Glutamatergic neuron (in vitro differentiated cells): ENCODE measurements at regions not wholly inside any gene's neighbourhood (a gene's known extent, or its start where the extent isn't known, plus 50 kb on each side); places are given as distances from the start of the nearest gene placed in this dataset.

ENCODE experiments used
- DNase-seq: peaks from one replicate; pipeline ENCODE4 v3.0.0; 2022
- H3K27ac Mint-ChIP-seq: one replicate; pipeline ENCODE4 v1.8.0; 2020; ENCODE audit warnings: mild to moderate bottlenecking, mixed read lengths, inconsistent platforms; ENCODE audit not compliant: unreplicated experiment
- H3K27me3 Mint-ChIP-seq: one replicate; pipeline ENCODE4 v1.8.0; 2020; ENCODE audit warnings: mild to moderate bottlenecking, moderate library complexity, mixed read lengths, inconsistent platforms; ENCODE audit not compliant: unreplicated experiment
- H3K36me3 Mint-ChIP-seq: one replicate; pipeline ENCODE4 v1.8.0; 2020; ENCODE audit warnings: mild to moderate bottlenecking, mixed read lengths, inconsistent platforms; ENCODE audit not compliant: unreplicated experiment
- H3K4me1 Mint-ChIP-seq: one replicate; pipeline ENCODE4 v1.8.0; 2020; ENCODE audit warnings: mild to moderate bottlenecking, low read depth, mixed read lengths, inconsistent platforms; ENCODE audit not compliant: unreplicated experiment
- H3K4me3 Mint-ChIP-seq: one replicate; pipeline ENCODE4 v1.8.0; 2020; ENCODE audit warnings: mild to moderate bottlenecking, mixed read lengths, inconsistent platforms; ENCODE audit not compliant: unreplicated experiment
- H3K9me3 Mint-ChIP-seq: one replicate; pipeline ENCODE4 v1.8.0; 2020; ENCODE audit warnings: mild to moderate bottlenecking, moderate library complexity, mixed read lengths, inconsistent platforms; ENCODE audit not compliant: unreplicated experiment
- TF ChIP-seq, protein P1 (sequence below): fragments of 200-600 bp; sonication (generic); IDR thresholded peaks from one replicate; pipeline ENCODE4 v1.5.0; 2021; ENCODE audit not compliant: partially characterized antibody, unreplicated experiment

DNA sequence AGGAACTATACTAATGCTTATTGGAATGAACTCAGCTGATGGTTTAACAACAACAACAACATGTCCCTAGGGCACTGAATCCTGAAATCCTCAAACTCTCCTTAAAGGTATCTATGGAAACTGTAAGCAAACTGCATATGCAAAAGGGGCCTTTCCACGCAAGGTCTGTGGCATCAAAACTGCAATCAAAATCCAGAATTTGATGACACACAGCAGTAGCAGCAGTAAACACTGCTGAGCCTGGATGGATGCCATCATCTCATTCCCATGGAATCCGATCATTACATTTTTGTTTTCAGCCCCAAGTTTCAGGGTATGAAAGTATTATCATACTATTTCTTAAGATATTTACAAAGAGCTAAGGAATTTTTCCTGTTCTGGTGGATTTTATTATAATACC lies 399.7 kb downstream of the VPS13C start:
- Mint-ChIP-seq H3K4me3 (no peak overlapping the region), H3K27me3 (no peaks in the 10 kb centered on the region), H3K36me3 (no peaks in the 10 kb centered on the region), H3K9me3 (no peaks in the 10 kb centered on the region), H3K27ac (no peak overlapping the region), H3K4me1 (no peaks in the 10 kb centered on the region)
- DNase-seq = no peak
- TF ChIP-seq, protein P1, sequence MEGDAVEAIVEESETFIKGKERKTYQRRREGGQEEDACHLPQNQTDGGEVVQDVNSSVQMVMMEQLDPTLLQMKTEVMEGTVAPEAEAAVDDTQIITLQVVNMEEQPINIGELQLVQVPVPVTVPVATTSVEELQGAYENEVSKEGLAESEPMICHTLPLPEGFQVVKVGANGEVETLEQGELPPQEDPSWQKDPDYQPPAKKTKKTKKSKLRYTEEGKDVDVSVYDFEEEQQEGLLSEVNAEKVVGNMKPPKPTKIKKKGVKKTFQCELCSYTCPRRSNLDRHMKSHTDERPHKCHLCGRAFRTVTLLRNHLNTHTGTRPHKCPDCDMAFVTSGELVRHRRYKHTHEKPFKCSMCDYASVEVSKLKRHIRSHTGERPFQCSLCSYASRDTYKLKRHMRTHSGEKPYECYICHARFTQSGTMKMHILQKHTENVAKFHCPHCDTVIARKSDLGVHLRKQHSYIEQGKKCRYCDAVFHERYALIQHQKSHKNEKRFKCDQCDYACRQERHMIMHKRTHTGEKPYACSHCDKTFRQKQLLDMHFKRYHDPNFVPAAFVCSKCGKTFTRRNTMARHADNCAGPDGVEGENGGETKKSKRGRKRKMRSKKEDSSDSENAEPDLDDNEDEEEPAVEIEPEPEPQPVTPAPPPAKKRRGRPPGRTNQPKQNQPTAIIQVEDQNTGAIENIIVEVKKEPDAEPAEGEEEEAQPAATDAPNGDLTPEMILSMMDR = no peak

- Mint-ChIP-seq H3K27me3 (no peaks in the 10 kb centered on the region), H3K4me1 (no peaks in the 10 kb centered on the region), H3K27ac (no peak overlapping the region), H3K4me3 (no peak overlapping the region), H3K9me3 (no peaks in the 10 kb centered on the region), H3K36me3 (no peaks in the 10 kb centered on the region)
- no peak for DNase-seq
- TF ChIP-seq, protein P1 = no peak
These were observed 400.6 kb downstream of the VPS13C start for GRCh38 chr15:61659566-61660190.

DNA sequence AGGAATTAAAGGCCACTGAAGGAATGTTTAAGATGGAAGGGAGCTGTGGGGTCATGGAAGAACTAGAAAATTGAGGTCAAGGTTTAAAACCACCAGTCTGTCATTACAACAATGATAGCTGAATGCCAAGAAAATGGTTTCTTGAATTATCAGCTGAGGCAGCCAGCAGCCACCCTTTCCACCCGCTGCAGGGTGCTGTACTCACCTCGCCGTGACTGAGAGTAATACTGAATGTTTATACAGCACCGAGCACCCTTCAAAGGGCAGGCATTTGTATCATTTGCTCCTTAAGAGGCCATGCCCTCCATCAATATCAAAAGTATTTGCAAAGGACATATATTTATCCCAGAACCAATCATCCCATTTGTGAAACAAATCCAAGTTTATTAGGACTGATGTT lies 402.8 kb downstream of the VPS13C start:
- H3K36me3 Mint-ChIP-seq = no peaks in the 10 kb centered on the region

DNA sequence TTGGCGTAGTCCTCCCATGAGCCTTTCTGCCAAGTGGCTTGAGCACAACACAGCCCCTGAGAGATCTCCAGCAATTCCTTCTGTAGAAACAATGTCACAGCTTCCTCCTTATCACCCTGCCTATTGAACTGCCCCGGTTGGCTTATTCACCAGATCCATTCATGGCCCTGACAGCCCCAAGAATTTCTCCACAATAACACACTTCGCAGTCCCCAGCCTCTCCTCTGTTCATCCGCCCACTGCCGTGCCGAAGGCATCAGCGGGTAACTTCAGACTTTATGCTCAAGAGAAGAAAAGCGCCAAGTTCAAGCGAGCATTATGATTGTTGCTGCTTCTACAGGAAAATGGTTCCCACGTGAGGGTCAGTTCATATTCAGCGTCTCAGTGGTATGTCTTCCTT lies 403.9 kb downstream of the VPS13C start:
- no peaks in the 10 kb centered on the region for H3K9me3 Mint-ChIP-seq
- H3K4me3 Mint-ChIP-seq = no peak overlapping the region
- H3K4me1 Mint-ChIP-seq = peaks cover 13% of the 10 kb centered on the region
- no peaks in the 10 kb centered on the region for H3K27me3 Mint-ChIP-seq
- TF ChIP-seq, protein P1 = no peak
- H3K36me3 Mint-ChIP-seq = no peaks in the 10 kb centered on the region
- no peak overlapping the region for H3K27ac Mint-ChIP-seq
- DNase-seq = no peak

More for the DNA sequence above, 402.8 kb downstream of the VPS13C start:
- Mint-ChIP-seq H3K27me3 (no peaks in the 10 kb centered on the region), H3K9me3 (no peaks in the 10 kb centered on the region), H3K4me1 (peaks cover 13% of the 10 kb centered on the region), H3K27ac (no peak overlapping the region), H3K4me3 (no peak overlapping the region)
- DNase-seq = no peak
- TF ChIP-seq, protein P1 = no peak

- no peak for DNase-seq
- Mint-ChIP-seq H3K4me3 (no peak overlapping the region), H3K36me3 (no peaks in the 10 kb centered on the region), H3K27me3 (no peaks in the 10 kb centered on the region), H3K4me1 (peaks cover 13% of the 10 kb centered on the region), H3K9me3 (no peaks in the 10 kb centered on the region), H3K27ac (no peak overlapping the region)
- TF ChIP-seq, protein P1 = no peak
These were observed 404.4 kb downstream of the VPS13C start for GRCh38 chr15:61655881-61656280.
